Retinal pigment epithelial cell (primary cell): ENCODE measurements at regions not wholly inside any gene's neighbourhood (a gene's known extent, or its start where the extent isn't known, plus 50 kb on each side); places are given as distances from the start of the nearest gene placed in this dataset.

Source experiments
- DNase-seq: peaks from one replicate; pipeline ENCODE4 v3.0.0-alpha.2; 2010; ENCODE audit warnings: low read depth
- H3K4me3 ChIP-seq: 2 replicates; pipeline ENCODE4 v1.5.1; 2011; ENCODE audit warnings: mild to moderate bottlenecking, low read length, control low read depth, moderate library complexity
- TF ChIP-seq, protein P1 (sequence below): conservative IDR thresholded peaks from 2 replicates; pipeline ENCODE4 v1.5.1; 2011; ENCODE audit warnings: low read depth, low read length, control low read depth, inconsistent platforms

DNA sequence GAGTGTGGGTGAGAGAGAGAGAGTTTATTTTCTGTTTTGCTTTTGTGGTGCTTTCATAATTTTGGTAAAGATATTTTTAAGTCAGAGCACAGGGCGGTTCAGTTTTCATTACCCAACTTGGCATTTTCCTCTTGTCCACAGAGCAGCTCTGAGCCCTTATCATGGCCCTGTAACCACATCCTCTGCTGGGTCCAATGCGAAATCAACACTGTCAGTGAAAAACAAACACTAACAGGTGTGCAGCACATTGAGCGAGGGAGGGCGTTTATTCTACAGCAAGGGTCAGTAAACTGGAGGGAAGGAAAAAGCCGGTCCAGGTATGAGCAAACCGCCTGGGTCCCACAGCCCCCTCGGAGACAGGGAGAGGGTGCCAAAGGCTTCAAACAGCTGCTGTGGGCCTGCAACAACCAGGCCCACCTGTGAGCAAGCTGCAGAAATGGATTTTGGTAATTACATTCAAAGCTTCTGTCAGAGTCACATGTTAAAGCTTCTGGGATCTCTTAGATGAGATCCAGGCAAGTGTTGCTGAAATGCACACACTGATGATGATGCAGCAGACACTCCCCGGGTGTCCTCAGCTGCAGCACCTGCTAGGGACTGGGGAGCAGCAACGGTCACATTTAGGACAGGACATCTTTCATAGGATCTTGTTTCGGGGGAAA is 132.7 kb upstream of the DYRK2 start:
- TF ChIP-seq, protein P1, sequence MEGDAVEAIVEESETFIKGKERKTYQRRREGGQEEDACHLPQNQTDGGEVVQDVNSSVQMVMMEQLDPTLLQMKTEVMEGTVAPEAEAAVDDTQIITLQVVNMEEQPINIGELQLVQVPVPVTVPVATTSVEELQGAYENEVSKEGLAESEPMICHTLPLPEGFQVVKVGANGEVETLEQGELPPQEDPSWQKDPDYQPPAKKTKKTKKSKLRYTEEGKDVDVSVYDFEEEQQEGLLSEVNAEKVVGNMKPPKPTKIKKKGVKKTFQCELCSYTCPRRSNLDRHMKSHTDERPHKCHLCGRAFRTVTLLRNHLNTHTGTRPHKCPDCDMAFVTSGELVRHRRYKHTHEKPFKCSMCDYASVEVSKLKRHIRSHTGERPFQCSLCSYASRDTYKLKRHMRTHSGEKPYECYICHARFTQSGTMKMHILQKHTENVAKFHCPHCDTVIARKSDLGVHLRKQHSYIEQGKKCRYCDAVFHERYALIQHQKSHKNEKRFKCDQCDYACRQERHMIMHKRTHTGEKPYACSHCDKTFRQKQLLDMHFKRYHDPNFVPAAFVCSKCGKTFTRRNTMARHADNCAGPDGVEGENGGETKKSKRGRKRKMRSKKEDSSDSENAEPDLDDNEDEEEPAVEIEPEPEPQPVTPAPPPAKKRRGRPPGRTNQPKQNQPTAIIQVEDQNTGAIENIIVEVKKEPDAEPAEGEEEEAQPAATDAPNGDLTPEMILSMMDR, result no peak
- no peak for DNase-seq
- H3K4me3 ChIP-seq, result no peak overlapping the region

DNA sequence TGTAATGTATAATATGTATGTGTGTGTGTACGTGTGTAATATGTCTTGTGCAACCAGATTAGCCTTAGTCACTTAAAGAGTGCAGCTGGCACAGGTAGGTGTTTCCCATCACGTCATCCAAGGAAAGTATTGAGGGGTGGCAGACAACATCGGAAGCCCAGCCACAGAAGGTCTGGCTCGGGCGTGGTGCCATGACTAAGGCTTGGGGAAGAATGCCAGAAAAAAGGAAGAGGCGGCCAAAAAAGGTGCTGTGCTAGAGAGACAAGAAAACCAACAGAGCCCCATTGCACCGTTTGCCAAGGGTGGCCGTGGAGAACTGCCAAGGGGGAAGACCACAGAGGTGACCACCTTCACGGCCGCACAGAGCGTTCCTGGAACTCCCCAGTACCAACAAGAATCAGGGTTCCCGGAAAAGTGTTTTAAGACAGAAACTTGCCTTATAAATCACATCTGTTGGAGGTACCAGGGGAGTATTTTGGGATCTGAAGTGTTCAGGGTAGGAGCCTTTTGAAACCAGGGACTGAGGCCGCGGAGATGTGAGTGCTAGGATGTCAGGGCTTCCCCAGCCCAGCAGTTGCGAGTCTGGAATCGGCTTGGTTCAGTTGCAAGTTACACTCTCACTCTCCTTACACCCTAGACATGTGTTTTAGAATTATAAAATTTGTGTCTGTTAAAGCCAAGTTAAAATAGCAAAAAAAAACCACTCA is 131.2 kb upstream of the DYRK2 start:
- DNase-seq, result no peak
- TF ChIP-seq, protein P1, result no peak
- no peak overlapping the region for H3K4me3 ChIP-seq

DNA sequence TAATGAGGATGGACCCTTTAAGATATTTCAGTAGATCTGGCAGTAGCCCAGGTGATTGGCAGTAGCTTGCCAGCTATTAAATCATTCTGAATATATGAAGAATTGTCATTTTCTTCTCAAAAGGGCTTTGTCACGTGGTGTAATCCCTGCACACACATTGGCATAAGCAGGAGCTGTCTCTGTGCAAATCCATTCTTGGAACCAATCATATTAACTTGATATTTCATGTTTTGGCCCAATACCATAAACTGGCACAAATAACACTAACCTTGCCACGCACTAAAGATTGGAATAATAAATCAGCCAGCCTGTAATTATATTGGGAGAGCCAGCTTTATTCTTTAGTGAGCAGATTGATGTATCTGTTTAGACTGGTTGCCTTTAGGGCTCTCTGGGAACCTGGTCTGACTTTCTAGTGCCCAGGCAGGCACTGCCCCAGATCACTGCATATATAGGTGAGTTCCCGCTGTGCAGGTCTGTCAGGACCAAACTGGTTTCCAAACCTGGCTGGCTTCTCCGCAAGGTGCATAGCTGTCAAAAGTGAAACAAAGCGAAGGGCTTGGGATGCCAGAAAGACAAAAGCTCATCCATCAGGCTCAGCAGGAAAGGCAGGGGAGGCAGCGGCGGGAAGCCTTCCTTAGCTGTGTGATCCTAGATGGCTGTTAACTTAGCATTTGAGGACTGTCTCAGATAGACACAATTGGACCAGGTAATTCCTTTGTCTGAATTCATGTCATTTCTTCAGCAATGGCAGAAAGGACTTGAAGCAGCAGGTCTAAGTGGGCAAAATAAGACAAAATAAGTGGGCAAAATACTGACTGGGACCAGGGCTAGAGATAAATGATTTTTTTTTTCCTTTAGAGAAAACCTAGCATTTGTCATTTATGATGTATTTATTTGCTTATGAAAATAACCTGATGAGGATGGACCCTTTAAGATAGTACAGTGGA is 128.8 kb upstream of the DYRK2 start:
- H3K4me3 ChIP-seq, result no peak overlapping the region
- TF ChIP-seq, protein P1, result no peak
- no peak for DNase-seq

DNA sequence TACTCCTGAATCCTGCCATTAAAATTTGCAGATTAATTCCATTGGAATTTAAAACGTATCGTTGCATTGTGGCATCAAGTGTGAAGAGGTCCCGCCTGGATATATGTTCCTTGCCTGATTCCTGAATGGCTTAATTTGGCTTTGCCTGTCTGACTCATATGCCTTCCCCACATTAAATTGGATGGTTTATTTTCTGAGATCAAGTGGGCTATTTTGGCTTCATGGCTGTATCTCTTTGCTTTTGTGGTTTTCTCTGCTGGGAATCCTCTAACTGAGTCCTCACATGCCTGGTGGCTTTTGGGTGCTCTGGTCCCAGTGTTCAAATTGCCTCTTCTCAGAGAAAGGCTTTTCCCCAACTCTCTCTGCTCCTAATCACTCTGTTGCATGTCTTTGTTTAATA is 127.9 kb upstream of the DYRK2 start:
- TF ChIP-seq, protein P1, result no peak
- DNase-seq, result no peak
- no peak overlapping the region for H3K4me3 ChIP-seq

DNA sequence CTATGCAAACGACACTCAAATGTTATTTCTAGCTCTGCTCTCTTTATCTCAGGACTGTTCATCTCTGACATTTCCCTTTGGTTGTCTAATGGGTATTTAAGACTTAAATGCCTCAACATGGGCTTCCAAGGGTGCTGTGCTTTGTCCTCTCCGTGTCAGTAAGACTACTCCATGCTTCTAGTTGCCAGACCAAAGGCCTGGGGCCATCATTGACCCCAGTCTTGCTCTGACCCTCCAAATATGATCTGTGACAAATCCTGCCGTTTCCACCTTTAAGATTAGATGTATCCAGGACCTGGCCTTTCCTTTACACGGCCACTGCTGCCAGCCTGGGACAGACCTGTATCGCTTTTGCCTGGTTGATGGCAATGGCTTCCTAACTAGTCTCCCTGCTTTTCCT is 126.3 kb upstream of the DYRK2 start:
- H3K4me3 ChIP-seq, result no peak overlapping the region
- TF ChIP-seq, protein P1, result no peak
- DNase-seq, result no peak

DNA sequence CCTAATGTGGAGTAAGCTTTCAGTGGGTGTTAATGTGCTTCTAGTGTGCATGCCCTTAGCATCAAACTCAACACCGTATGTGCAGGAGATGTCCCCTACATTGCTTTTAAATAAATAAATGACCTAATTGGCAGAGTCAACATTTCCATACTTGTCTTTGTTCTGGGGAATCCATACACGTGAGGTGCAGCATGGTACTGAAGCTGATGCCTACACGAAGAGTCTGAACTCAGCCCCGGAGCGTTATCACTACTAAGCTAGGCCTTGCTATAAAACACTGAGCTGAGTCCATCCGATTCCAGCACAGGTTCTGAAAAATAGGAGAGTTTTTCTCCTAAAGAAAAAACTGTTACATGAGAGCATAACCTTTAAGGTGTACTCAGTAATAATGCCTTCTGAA is 125.0 kb upstream of the DYRK2 start:
- TF ChIP-seq, protein P1, result no peak
- DNase-seq, result no peak
- no peak overlapping the region for H3K4me3 ChIP-seq
